NCI-H1417 (cell line): ENCODE measurements at regions not wholly inside any gene's neighbourhood (a gene's known extent, or its start where the extent isn't known, plus 50 kb on each side); places are given as distances from the start of the nearest gene placed in this dataset.

Experiments
- DNase-seq, 3 experiments: peaks; one replicate each; lab custom pipeline; 2025; lab: John Stamatoyannopoulos, UW

- DNase-seq = no peak
Measured at GRCh38 chr1:221069986-221070385, 190.7 kb downstream of the HLX start.

DNA sequence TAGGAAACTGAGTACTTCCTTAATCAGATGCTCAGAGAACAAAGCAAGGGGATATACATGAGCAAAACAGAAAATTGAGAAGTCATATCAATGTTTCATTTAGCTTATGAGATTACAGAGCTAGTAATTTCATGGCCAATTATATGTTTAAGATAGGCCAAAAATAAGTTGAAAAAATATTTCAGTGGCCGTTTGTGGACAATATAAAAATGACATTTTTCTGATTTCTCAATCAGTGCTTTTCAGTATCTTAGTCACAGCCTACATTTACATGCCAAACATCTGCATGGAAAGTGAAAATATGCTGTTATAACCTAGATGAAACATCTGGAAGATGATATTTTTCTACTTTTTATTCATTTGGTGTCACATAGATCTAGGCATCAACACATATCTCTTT is 192.5 kb downstream of the HLX start:
- DNase-seq = no peak

DNA sequence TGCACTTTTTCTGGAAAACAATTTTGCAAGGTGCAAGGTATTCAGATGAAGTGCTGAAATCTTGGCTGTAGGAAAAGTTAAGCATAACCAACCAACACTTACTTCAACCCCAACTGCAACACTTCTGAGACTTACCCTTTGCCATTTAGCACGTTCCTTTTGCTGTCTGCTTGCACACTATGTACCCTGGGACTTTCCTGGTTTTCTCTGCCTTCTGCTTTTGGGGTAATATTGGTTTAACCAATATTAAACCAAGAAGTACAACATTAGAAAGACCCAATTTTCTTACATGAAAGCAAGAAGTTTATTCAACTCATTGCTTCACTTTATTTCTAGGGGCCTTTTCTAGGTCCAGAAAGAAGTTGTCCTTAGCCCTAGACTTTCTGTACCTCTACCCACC is 193.0 kb downstream of the HLX start:
- DNase-seq = no peak

- no peak for DNase-seq
Measured at GRCh38 chr1:221074332-221074731, 195.1 kb downstream of the HLX start.

- DNase-seq = no peak
Measured at GRCh38 chr1:221075911-221076310, 196.7 kb downstream of the HLX start.

GRCh38 chr1:221076391-221076811 is 197.2 kb downstream of the HLX start:
- no peak for DNase-seq

GRCh38 chr1:221078260-221078965 is 199.2 kb downstream of the HLX start:
- no peak for DNase-seq

DNA sequence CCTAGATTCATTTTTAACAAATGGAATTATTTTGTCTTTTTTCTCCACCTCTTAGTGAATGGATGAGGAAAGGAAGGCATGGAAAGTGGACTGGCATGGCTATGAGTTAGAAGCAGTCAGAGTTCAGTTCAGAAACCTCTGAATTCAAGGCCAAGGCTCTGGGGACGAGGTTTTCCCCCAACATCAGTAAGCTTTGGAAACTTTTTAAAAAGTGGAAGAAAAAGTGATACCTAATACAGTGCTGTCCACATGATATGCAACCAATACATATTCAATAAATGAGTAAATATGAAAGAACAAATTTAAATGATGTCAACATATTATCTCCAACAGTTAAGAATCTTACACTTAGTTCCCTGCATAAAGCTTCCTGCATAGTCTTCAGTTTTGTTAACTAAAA is 204.7 kb downstream of the HLX start:
- no peak for DNase-seq

DNA sequence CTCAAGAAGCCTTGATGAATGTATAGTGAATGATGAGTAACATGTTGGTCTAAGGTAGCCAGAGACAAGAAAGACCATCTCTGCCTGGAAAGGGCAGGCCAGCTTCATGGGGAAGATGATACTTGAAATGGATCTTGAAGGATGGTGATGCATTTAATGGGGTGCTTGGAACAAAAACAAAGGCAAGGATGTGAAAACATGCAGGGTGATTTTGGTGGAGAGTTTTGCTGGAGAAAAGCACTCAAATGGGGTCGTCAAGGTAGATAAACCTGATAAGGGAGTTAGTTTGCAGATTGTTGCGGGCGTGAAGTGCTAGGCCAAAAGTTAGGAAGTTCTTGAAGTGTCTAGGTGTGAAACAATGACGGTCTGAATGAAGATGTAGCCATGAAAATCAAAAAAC is 205.4 kb downstream of the HLX start:
- no peak for DNase-seq

DNA sequence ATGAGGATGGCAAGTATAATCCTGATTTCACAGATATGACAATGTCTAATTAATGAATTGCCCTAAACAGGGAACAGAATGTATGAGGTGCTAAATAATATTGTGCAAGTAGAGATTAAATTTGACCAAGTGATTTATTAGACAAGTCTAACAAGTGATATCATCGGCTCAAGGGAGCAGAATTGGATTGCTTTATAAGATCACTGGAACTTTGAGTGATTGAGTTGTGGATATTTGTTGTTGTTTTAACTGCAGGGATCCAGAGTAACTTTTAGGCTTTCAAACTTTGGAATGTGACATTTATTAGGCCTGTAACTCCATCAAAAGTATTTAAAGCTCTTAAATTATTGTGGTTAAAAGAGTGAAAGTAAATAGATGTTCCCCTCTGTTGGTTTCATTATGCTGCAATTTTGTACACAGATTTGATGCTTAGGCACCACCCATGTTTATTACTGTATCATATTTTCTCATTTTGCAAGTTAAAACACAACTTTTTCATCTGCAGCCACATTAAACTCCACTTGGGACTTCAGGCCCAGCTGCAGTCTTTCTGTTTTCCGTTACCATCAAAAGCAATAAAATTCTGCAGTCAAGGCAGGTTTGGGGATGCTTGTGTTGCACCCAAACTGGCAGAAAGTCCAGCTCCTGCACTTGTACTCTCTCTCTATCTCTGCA is 206.6 kb downstream of the HLX start:
- DNase-seq = no peak

DNA sequence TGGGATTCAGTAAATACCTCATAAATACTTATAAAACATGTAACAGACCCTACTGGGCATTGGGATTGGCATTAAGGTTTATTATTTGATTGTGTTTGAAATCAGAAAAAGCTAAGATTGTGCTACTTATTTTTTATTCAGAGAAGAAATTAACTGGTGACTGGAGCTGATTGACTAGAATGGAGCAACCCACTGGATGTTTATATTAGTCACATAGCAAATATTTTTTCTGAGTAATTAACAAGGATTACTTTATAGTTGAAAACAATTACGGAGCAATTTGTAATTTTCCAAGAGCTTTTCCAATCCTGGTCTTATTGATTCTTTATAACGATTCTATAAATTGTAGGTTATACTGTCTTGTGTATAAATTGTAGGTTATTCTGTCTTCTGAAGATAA is 208.7 kb downstream of the HLX start:
- peak in 1 of 3 experiments; percentile 29 for DNase-seq

DNA sequence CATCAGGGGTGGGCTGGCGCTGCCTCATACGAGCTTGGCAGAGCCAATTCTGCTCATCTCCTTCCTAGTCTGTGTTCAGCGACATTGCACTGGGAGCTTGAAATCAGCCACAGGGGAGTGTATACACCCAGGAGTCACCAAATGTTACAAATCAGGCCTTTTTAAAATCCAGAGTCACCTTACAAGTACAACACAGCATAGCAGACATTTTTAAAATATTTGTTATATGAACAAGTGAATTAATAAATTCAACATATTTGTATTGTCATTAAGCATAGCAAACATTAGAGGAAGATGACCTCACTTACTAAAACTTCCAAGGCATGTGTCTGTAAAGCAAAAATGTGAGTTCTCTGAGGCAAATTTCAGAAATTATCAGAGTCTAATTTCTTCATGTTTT is 210.0 kb downstream of the HLX start:
- DNase-seq = no peak

- DNase-seq = peak in 1 of 3 experiments; percentile 8
Measured at GRCh38 chr1:221089803-221090202, 210.6 kb downstream of the HLX start.

DNA sequence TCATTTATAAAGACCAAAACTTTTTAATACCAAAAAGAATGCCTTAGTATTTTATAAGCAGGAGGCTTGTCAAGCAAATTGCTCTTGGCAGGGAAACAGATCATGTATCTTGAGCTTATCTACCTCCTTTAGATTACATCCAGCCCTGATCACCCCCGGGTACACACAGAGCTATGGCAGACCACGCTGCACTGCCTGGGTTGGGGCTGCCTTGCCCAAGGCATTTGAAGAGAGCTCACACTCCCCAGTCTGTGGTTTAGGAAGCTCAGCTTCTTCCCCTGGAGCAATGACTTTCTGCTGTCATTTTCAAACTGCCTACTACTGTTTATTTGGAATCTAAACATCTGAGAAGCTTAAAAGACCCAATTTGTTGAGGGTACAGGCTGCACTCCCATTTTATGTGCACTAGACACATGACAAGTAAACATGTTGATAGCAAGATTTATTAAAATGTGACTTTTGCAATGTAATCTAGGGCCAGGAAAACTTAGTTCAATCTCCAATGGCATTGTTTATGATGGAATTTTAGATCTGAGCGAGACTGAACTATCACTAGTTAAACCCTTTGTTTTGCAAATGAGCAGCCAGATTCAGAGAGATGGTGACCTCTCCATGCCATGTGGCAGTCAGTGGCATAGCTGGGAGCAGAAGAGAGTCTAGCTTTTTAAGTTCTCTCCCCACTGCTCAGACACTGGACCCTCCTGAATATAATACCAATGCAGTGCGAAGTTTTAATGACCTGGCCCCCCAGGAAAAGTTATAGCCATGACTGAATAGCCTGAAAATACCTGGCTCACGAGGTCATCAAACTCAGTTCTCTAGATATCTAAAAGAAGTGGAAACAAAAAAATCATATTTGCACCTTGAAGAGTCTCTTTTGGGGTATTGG is 214.9 kb downstream of the HLX start:
- no peak for DNase-seq

GRCh38 chr1:221097479-221098281 is 218.4 kb downstream of the HLX start:
- DNase-seq = no peak

DNA sequence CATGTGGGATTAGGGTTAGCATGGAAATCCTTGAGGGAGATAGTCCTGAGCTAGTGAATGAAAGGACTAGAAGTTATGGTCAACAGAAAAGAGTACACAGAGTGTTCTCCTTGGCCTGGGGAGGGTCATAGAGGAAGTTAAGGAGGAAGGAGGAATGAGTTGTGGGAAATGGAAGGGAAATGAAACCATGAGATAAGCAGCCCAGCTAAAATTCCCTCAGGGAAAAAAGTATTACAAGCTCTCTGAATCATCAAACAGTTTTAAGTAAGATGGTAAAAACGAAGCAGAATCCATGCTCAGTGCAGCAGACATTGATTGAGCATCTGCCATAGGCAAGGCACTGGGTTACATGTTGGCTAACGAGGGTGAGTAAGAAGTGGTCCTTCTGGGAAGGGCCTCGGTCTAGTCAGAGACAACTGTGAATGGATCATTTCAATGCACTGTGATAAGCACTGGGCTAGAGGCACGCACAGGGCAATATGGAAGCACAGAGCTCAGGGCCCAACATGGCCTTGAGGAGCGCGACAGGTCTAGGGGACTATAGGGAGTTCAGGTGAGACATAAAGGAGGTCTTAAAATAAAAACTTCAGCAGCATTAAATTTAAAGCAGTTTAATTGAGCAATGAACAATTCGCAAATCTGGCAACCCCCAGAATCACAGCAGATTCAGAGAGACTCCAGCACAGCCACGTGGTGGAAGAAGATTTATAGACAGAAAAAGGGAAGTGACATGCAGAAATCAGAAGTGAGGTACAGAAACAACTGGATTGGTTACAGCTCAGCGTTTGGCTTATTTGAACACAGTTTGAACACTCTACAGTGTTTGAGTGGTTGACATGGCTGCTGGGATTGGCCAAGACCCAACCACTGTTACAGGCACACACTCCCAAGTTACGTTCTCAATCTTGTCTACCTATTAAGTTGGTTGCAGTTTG is 219.5 kb downstream of the HLX start:
- DNase-seq = no peak

GRCh38 chr1:221099747-221100595 is 220.7 kb downstream of the HLX start:
- DNase-seq = no peak

- no peak for DNase-seq
Measured at GRCh38 chr1:221100611-221101010, 221.4 kb downstream of the HLX start.

DNA sequence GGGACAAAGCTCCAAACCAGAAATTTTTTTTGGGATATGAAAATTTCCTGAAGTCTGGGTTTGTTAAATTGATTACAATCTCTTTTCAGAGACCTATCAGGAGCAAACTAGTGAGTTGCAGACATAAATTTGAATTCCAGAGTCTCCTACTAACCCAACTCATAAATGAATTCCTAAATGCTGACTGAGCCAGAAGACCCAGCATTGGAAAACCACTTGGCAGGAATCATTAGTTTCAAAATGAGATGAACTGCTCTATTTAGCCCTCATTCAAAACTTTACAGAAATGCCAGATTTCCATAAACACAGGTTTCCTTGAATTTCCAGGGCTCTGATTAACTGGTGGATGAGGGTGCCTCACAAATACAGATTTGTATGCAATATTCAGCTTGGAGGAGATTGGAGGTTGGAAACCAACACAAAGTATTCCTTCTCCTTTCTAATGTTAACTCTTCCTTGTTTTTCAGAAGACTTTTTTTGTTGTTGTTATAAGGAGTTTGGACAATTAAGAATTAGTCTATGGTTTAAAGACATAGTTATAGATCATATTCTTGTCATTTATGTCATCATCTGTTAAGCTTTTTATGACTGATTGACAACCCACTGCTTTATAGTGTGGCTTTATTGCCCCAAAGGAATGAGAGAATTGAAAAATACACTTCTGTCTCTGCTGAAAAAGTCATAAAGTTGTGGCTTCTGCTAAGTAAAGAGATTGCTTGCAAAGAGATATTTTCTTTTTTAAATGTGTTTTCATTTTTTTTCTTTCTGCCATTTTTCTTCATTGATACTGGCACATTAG is 222.8 kb downstream of the HLX start:
- DNase-seq = no peak
